Stromal cell of bone marrow (primary cell): ENCODE measurements at regions not wholly inside any gene's neighbourhood (a gene's known extent, or its start where the extent isn't known, plus 50 kb on each side); places are given as distances from the start of the nearest gene placed in this dataset.

Experiments
- DNase-seq: peaks from one replicate; pipeline ENCODE4 v3.0.0-alpha.2; 2012; ENCODE audit warnings: low read depth

- no peak for DNase-seq
Measured at GRCh38 chr17:33352526-33352925, 59.4 kb upstream of the ASIC2 start.

- no peak for DNase-seq
Measured at GRCh38 chr17:33356266-33356665, 63.2 kb upstream of the ASIC2 start.

DNA sequence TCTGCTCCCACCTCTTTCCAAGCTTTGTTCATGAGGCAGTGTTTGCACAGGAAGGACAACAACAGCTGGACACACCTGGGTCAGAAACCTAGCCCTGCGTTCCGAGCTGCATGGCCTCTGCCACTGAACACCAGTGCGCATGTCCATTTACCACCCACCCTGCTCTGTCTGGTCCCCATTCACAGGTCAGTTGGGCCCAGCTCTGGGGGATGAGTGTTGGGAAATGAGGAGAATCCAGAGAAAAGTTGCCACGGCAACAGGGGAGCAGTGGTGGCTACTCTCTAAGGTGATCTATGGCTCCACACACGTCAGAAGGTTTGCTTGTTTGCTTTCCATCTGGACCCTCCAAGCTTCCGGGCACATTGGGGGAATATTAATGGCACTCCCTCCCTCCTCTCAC, 70.4 kb upstream of the ASIC2 start:
- no peak for DNase-seq

- no peak for DNase-seq
Measured at GRCh38 chr17:33366960-33367359, 73.9 kb upstream of the ASIC2 start.

GRCh38 chr17:33369149-33369548, 76.1 kb upstream of the ASIC2 start:
- DNase-seq, result no peak

DNA sequence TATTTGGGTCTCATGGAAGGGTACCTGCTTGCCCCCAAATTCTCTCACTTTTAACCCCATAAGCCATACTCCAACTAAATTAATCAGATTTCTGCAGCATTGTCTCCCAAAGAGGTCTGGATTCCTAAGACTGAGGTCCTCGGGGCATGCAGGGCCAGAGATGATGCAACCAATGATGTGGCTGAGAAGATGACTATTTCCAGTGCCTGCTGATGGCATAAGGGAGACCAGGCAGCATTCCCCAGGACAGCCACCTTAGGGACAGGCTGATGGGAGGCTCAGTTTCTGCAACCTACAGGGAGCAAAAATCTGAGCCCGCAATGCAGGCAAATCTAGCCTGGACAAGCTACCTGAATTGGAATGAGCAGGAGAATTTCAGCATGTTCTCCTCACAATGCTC, 76.8 kb upstream of the ASIC2 start:
- DNase-seq, result no peak

GRCh38 chr17:33370401-33370800, 77.3 kb upstream of the ASIC2 start:
- DNase-seq, result no peak

- no peak for DNase-seq
Measured at GRCh38 chr17:33371377-33371776, 78.3 kb upstream of the ASIC2 start.

GRCh38 chr17:33373273-33373672, 80.2 kb upstream of the ASIC2 start:
- DNase-seq, result no peak

DNA sequence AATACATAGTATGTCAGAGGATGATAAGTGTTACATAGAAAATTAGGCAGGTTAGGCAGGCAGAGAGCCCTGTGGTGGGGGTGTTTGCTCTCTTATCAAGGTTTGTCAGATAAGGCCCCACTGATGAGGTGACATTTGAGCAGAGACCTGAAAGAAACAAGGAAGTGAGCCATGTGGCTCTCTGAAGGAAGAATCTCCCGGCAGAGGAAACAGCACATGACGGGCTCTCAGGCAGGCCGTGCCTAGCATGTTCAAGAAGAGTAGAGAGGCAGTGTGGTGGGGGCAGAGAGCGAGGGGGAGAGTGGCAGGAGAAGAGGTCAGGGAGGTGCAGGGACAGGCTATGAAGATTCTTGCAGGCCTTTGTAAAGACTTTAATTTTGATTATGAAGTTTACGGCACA, 82.0 kb upstream of the ASIC2 start:
- no peak for DNase-seq

DNA sequence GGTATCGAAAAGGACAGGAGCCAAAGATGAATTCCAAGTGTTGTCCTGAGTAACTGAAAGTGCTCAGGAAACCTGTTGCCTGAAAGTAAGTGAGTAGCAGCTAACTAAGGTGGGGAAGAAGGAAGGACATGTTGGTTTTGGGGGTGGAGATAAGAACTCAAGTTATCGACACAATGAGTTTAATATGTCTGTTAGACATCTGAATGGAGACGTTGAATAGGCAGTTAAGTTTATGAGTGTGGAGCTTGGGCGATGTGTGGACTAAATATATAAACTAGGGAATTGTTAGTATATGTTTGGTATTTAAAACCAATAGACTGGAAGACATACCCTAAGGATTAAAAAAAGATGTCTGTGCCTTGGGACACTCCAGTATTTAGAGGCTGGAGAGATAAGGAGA, 82.7 kb upstream of the ASIC2 start:
- no peak for DNase-seq

DNA sequence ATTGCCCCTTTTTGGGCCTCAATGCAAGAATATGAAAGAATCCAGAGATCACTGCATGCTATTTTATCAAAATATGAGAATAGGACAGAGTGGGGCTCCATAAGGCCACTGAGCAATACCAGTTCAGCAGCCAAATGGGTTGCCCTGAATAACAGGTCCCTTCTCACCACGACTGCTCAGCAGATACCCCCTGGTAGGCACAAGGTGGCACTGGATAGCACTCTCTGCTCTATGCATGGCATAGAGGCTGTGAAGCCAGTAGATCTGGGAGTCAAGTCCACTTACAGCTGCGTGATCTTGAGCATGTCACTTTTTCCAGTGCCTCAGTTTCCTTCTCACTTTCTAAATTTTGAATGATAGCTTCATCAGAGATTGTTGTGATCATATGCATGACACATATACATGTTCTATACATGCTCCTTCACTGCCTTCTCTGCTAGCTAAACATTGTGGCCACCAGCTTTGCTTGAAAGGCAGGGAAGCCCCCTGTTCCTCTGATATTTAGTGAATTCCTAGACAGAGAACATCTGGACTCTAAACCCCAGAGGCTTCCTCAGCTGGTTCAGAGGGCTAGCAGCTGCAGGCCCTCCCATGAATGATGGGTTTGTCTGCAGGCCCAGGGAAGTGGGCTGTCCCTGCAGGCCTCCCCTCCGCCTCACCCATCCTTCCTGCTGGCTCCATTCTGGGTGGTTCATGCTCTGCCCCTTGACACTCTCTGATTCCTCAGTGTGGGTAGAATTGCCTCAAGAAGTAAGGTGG, 84.9 kb upstream of the ASIC2 start:
- DNase-seq, result no peak

- no peak for DNase-seq
Measured at GRCh38 chr17:33381201-33381600, 88.1 kb upstream of the ASIC2 start.

DNA sequence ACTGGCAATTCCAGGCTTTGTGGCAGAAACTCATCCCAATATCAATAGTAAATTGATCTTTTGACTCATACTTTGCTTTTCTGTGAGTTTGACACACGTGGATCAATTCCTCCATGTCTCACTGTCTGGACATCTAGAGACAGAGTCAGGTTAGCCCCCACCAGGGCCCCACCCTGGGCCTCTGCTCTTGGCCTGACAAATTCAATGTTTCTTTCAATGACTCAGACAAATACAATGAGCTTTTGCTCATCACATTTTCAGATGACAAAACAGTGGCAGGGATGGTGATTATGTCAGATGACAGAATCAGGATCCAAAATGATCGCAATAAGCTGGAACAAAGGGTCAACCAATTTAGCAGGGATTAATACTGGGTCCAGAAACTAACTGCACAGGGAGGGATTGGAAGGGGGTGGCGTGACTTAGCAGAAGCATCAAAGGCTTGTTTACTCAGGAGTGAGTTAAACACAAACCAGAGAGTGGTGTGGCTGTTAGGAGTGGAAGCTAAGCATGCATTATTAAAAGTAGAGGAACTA, 90.5 kb upstream of the ASIC2 start:
- DNase-seq, result no peak

DNA sequence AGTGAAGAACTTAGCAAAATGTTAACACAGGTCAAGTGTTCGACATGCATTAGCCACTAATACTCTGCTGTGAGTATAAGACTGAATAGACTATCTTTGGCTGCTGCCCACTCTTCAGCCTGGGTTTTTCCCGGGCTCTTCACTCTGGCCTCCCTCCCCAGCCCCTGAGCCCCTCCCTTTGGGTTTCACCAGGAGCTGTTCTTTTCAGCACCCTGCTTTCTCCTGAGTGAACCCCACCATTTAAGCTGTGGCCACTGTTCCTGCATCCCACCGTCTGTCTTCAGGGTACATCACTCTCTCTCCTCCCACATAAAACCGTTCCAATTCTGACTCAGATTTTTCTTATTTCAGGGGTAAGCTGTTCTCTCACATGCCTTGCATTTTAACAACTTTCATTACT, 92.0 kb upstream of the ASIC2 start:
- DNase-seq, result no peak

GRCh38 chr17:33385713-33386112, 92.6 kb upstream of the ASIC2 start:
- no peak for DNase-seq

DNA sequence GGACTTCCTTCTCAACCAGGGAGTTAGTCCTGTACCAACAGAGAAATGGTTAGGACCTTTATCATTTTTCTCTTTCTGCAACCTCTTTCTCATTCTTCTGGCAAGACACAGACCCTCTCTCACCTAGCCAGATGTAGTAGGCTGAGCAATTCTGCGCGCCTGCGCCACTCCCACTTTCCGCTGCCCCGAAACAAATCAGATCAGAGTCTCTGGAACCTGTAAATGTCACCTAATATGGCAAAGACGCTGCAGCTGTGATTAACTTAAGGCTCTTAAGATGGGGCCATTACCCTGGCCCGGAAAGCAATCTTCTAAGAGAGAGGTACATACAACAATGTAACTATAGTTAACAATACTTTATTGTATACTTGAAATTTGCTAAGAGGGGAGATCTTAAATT, 94.3 kb upstream of the ASIC2 start:
- no peak for DNase-seq

DNA sequence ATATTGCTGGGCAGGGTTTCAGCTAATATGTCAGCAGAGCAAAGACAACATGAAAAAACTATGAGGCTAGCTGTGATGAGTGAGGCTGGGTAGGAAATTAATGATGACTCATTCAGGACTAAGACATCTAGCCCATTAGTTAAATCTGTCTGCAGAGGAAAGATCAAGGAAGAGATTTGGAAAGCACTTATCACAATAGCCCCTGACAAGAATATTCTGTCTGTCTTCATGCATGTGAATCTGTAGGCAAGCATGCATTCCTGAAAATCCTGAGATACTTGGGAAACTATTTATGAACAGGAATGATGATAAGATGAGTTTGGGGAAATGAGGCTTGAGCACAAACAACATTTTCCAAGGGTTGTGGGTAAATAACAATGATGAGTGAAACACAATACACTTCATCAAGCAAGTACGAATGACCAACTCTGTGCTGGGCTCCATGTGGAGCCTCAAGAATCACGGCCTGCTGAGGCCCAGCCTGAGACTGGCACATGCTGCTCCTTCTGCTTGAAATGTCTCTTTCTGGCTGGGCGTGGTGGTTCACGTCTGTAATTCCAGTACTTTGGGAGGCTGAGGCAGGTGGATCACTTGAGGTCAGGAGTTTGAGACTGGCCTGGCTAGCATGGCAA, 96.5 kb upstream of the ASIC2 start:
- no peak for DNase-seq

- DNase-seq, result no peak
Measured at GRCh38 chr17:33390479-33391176, 97.5 kb upstream of the ASIC2 start.

- DNase-seq, result no peak
Measured at GRCh38 chr17:33396818-33397217, 103.7 kb upstream of the ASIC2 start.

GRCh38 chr17:33398386-33398785, 105.3 kb upstream of the ASIC2 start:
- no peak for DNase-seq

DNA sequence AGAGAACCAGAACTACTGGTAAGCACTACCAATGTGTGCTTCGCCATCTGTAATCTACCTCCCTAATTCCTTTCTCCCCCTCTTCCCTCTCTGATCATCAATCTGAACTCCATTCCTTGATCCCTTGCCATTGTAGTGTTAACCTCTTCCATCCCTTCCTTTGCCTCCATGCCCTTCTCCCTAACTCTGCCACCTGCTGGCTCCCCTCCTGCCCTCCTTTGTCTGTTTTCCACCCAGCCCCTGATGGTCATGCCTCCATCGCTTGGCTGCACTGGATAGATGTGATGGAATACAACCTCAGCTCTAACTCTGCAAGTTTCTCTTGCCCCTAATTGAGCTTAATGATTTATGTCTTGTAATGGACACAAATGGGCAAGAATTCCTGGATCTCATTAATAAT, 108.2 kb upstream of the ASIC2 start:
- no peak for DNase-seq

DNA sequence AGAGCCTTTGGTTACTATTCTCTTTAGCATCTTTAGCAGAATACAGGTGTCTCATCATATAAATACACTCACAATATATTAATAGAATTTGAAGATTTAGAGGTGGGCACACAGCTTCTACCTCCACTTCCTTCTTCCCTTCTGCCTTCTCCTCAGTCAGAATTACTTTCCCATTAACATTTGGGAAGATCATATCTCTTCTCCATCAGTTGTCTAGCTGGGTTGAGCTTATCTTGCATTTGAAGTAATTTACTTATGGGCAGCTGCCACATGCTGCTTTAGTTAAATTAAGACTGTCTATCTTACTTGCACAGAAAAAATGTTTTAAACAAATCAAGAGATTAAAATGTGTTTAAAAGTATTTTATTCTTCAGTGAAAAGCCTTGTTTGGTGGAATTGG, 110.1 kb upstream of the ASIC2 start:
- DNase-seq, result no peak
